MM.1S (cell line): ENCODE measurements at regions not wholly inside any gene's neighbourhood (a gene's known extent, or its start where the extent isn't known, plus 50 kb on each side); places are given as distances from the start of the nearest gene placed in this dataset.
A peak's percentile ranks its signal among the peaks of the same experiment; 100 is the strongest.

ENCODE experiments used
- DNase-seq: peaks from one replicate; pipeline ENCODE4 v3.0.0-alpha.2; 2015
- H2AFZ ChIP-seq: fragments of 300-600 bp; sonication (generic); 2 replicates; pipeline ENCODE4 v1.6.0; 2016; ENCODE audit warnings: antibody characterized with exemption, low read length
- H3F3A ChIP-seq: fragments of 300-600 bp; sonication (generic); 2 replicates; pipeline ENCODE4 v1.6.1; 2016; ENCODE audit warnings: mild to moderate bottlenecking, antibody characterized with exemption, low read length, moderate library complexity, mixed read lengths; ENCODE audit not compliant: insufficient read depth
- H3K27ac ChIP-seq: fragments of 300-600 bp; sonication (generic); 2 replicates; pipeline ENCODE4 v1.5.1; 2016; ENCODE audit warnings: mild to moderate bottlenecking, low read length
- H3K27me3 ChIP-seq: fragments of 300-600 bp; sonication (generic); replicated peaks from 2 replicates; pipeline ENCODE4 v1.6.0; 2016; ENCODE audit warnings: low read length; ENCODE audit not compliant: insufficient read depth
- H3K36me3 ChIP-seq: fragments of 300-600 bp; sonication (generic); replicated peaks from 2 replicates; pipeline ENCODE4 v1.6.1; 2016; ENCODE audit warnings: mild to moderate bottlenecking, low read length, mixed read lengths; ENCODE audit not compliant: insufficient read depth
- H3K4me1 ChIP-seq: fragments of 300-600 bp; sonication (generic); 2 replicates; pipeline ENCODE4 v1.6.1; 2016; ENCODE audit warnings: low read length, mixed read lengths
- H3K4me2 ChIP-seq: fragments of 300-600 bp; sonication (generic); 2 replicates; pipeline ENCODE4 v1.6.0; 2016; ENCODE audit warnings: low read depth, low read length
- H3K4me3 ChIP-seq: fragments of 300-600 bp; sonication (generic); 2 replicates; pipeline ENCODE4 v1.5.1; 2016; ENCODE audit warnings: low read length, mixed read lengths
- H3K79me2 ChIP-seq: fragments of 300-600 bp; sonication (generic); 2 replicates; pipeline ENCODE4 v1.6.1; 2016; ENCODE audit warnings: mixed run types, low read length, mixed read lengths
- H3K9ac ChIP-seq: fragments of 300-600 bp; sonication (generic); 2 replicates; pipeline ENCODE4 v1.6.1; 2016; ENCODE audit warnings: low read length, mixed read lengths
- H3K9me2 ChIP-seq: fragments of 300-600 bp; sonication (generic); replicated peaks from 2 replicates; pipeline ENCODE4 v1.6.1; 2016; ENCODE audit warnings: mild to moderate bottlenecking, low read length, mixed read lengths; ENCODE audit not compliant: insufficient read depth
- H3K9me3 ChIP-seq: fragments of 300-600 bp; sonication (generic); replicated peaks from 2 replicates; pipeline ENCODE4 v1.6.1; 2016; ENCODE audit warnings: mild to moderate bottlenecking, low read length, mixed read lengths; ENCODE audit not compliant: insufficient read depth
- H4K20me1 ChIP-seq: fragments of 300-600 bp; sonication (generic); 2 replicates; pipeline ENCODE4 v1.6.1; 2016; ENCODE audit warnings: mild to moderate bottlenecking, low read length, moderate library complexity, mixed read lengths; ENCODE audit not compliant: insufficient read depth
- CTCF ChIP-seq: fragments of 300-600 bp; sonication (generic); IDR thresholded peaks from 2 replicates; pipeline ENCODE4 v1.5.1; 2016; ENCODE audit warnings: antibody characterized with exemption, low read length, mixed read lengths
- EZH2 ChIP-seq: fragments of 300-600 bp; sonication (generic); optimal IDR thresholded peaks from 2 replicates; pipeline ENCODE3; 2017; ENCODE audit warnings: low read depth, mild to moderate bottlenecking, antibody characterized with exemption, low read length, mixed read lengths
- EZH2phosphoT487 ChIP-seq: fragments of 300-600 bp; sonication (generic); IDR thresholded peaks from 2 replicates; pipeline ENCODE4 v1.6.1; 2018; ENCODE audit warnings: antibody characterized with exemption, low read length

GRCh38 chr10:52542906-52543305, 228.8 kb downstream of the DKK1 start:
- Histone ChIP-seq H3K27ac (no peak overlapping the region), H2AFZ (no peak overlapping the region), H3F3A (no peaks in the 10 kb centered on the region), H3K79me2 (no peaks in the 10 kb centered on the region), H3K9me2 (no peaks in the 10 kb centered on the region), H3K9me3 (no peaks in the 10 kb centered on the region), H3K4me2 (no peak overlapping the region), H3K36me3 (no peaks in the 10 kb centered on the region), H3K9ac (no peak overlapping the region), H3K27me3 (no peaks in the 10 kb centered on the region), H4K20me1 (no peaks in the 10 kb centered on the region), H3K4me3 (no peak overlapping the region), H3K4me1 (no peaks in the 10 kb centered on the region)
- no peak for DNase-seq
- TF ChIP-seq CTCF (no peak), EZH2 (no peak), EZH2phosphoT487 (no peak)

DNA sequence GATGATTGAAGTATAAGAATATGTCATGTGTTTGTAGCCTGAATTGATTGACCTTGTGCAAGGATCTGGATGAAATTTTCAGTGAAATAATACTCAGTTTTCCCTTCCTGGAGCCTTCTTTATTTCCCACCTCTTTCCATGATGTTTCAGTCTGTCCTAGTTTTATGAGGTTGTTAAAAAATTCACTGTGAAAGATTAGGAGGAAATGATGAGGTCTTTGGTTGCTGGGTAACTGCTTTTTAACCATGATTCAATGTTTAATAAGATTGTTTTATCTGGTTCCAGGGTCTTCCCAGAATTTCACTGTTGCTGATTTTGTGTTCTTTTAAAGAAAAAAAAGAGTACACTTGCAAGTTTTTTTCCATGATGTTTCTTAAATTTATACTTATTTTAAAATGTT, 221.5 kb downstream of the MBL2 start:
- H3K9me2 ChIP-seq = no peaks in the 10 kb centered on the region
- no peaks in the 10 kb centered on the region for H3K4me1 ChIP-seq
- H3K79me2 ChIP-seq = no peaks in the 10 kb centered on the region
- TF ChIP-seq EZH2 (no peak), CTCF (no peak), EZH2phosphoT487 (no peak)
- no peak overlapping the region for H3K4me3 ChIP-seq
- no peaks in the 10 kb centered on the region for H3K9me3 ChIP-seq
- no peak overlapping the region for H3K27ac ChIP-seq
- H3K4me2 ChIP-seq = no peak overlapping the region
- no peak overlapping the region for H3K9ac ChIP-seq
- H3F3A ChIP-seq = no peaks in the 10 kb centered on the region
- H3K36me3 ChIP-seq = no peaks in the 10 kb centered on the region
- DNase-seq = no peak
- H4K20me1 ChIP-seq = no peaks in the 10 kb centered on the region
- H3K27me3 ChIP-seq = no peaks in the 10 kb centered on the region
- no peak overlapping the region for H2AFZ ChIP-seq

- Histone ChIP-seq H3K9me3 (no peaks in the 10 kb centered on the region), H2AFZ (no peak overlapping the region), H3K4me1 (peaks cover 4% of the 10 kb centered on the region; the same call in 1 of the 2 replicates), H3K36me3 (no peaks in the 10 kb centered on the region), H3K27me3 (no peaks in the 10 kb centered on the region), H3K9ac (no peak overlapping the region), H3K27ac (no peak overlapping the region), H3K4me2 (no peak overlapping the region), H3K4me3 (no peak overlapping the region), H3K79me2 (no peaks in the 10 kb centered on the region), H3K9me2 (no peaks in the 10 kb centered on the region), H3F3A (no peaks in the 10 kb centered on the region), H4K20me1 (no peaks in the 10 kb centered on the region)
- TF ChIP-seq CTCF (no peak), EZH2phosphoT487 (no peak), EZH2 (no peak)
- peak; percentile 46 for DNase-seq
Observed at GRCh38 chr10:52558090-52558489, 214.5 kb downstream of the MBL2 start.
